GM23338 (cell line): ENCODE measurements at regions not wholly inside any gene's neighbourhood (a gene's known extent, or its start where the extent isn't known, plus 50 kb on each side); places are given as distances from the start of the nearest gene placed in this dataset.

Source experiments
- ATAC-seq: fragments of 200-7000 bp; cut with Tn5 transposase; 3 replicates; pipeline ENCODE4 v1.9.1; 2020
- DNase-seq: peaks from one replicate; pipeline ENCODE4 v3.0.0-alpha.2; 2015; ENCODE audit warnings: low spot score
- H2AFZ ChIP-seq: fragments of 200-600 bp; sonication (generic); 2 replicates; pipeline ENCODE4 v1.8.0; 2016; ENCODE audit warnings: antibody characterized with exemption, mild to moderate bottlenecking, moderate library complexity
- H3F3A ChIP-seq: fragments of 200-600 bp; sonication (generic); replicated peaks from 2 replicates; pipeline ENCODE4 v1.8.0; 2017; ENCODE audit warnings: antibody characterized with exemption, mixed run types, low read depth
- H3K27ac ChIP-seq: fragments of 200-600 bp; sonication (generic); 2 replicates; pipeline ENCODE4 v1.6.1; 2016; ENCODE audit warnings: low read depth
- H3K27me3 ChIP-seq: fragments of 200-600 bp; sonication (generic); 2 replicates; pipeline ENCODE4 v1.8.0; 2016; ENCODE audit warnings: mild to moderate bottlenecking, mixed run types, moderate library complexity; ENCODE audit not compliant: insufficient read depth
- H3K36me3 ChIP-seq: fragments of 200-600 bp; sonication (generic); 2 replicates; pipeline ENCODE4 v1.8.0; 2016; ENCODE audit warnings: mild to moderate bottlenecking; ENCODE audit not compliant: insufficient read depth
- H3K4me1 ChIP-seq: fragments of 200-600 bp; sonication (generic); 2 replicates; pipeline ENCODE4 v1.8.0; 2016; ENCODE audit warnings: mild to moderate bottlenecking, moderate library complexity; ENCODE audit not compliant: insufficient read depth
- H3K4me2 ChIP-seq: fragments of 200-600 bp; sonication (generic); 2 replicates; pipeline ENCODE4 v1.7.1; 2017; ENCODE audit warnings: mixed run types
- H3K4me3 ChIP-seq: fragments of 200-600 bp; sonication (generic); 2 replicates; pipeline ENCODE4 v1.6.1; 2016; ENCODE audit warnings: mixed run types
- H3K79me2 ChIP-seq: fragments of 200-600 bp; sonication (generic); replicated peaks from 2 replicates; pipeline ENCODE4 v1.8.0; 2017; ENCODE audit warnings: mild to moderate bottlenecking; ENCODE audit not compliant: insufficient read depth
- H3K9me2 ChIP-seq: fragments of 200-600 bp; sonication (generic); 2 replicates; pipeline ENCODE4 v1.8.0; 2017; ENCODE audit not compliant: insufficient read depth
- H4K20me1 ChIP-seq: fragments of 200-600 bp; sonication (generic); replicated peaks from 2 replicates; pipeline ENCODE4 v1.8.0; 2017; ENCODE audit warnings: mild to moderate bottlenecking; ENCODE audit not compliant: insufficient read depth
- H3K27ac Mint-ChIP-seq: 2 replicates; pipeline ENCODE4 v1.8.0; 2020; ENCODE audit warnings: inconsistent platforms, mild to moderate bottlenecking, moderate library complexity, mixed read lengths
- H3K27me3 Mint-ChIP-seq: 3 replicates; pipeline ENCODE4 v1.8.0; 2022; ENCODE audit warnings: low read depth, mild to moderate bottlenecking, moderate library complexity, mixed read lengths, inconsistent platforms; ENCODE audit not compliant: insufficient read depth, poor library complexity
- H3K36me3 Mint-ChIP-seq: 3 replicates; pipeline ENCODE4 v1.8.0; 2021; ENCODE audit warnings: low read depth, mild to moderate bottlenecking, inconsistent platforms, moderate library complexity, mixed read lengths
- H3K4me1 Mint-ChIP-seq: 3 replicates; pipeline ENCODE4 v1.8.0; 2020; ENCODE audit warnings: mild to moderate bottlenecking, inconsistent platforms, mixed read lengths
- H3K4me3 Mint-ChIP-seq: 3 replicates; pipeline ENCODE4 v1.8.0; 2021; ENCODE audit warnings: moderate library complexity, mild to moderate bottlenecking, inconsistent platforms, mixed read lengths
- H3K9me3 Mint-ChIP-seq: 3 replicates; pipeline ENCODE4 v1.8.0; 2020; ENCODE audit warnings: moderate library complexity, mild to moderate bottlenecking, inconsistent platforms, mixed read lengths
- CREB1 ChIP-seq: fragments of 250-450 bp; sonication (Bioruptor Pico); IDR thresholded peaks from 2 replicates; pipeline ENCODE4 v1.5.0; 2020; ENCODE audit warnings: low read depth, mild to moderate bottlenecking, moderate library complexity
- CTCF ChIP-seq, 2 experiments: fragments of 200-600 bp in 1 of 2; sonication (generic) in 1 of 2; conservative IDR thresholded peaks; 2 replicates each; pipeline versions ENCODE4 v1.5.1 to v1.6.1; 2016 to 2017; ENCODE audit warnings: antibody characterized with exemption in 2 of 2, low read depth in 2 of 2, mild to moderate bottlenecking in 2 of 2, moderate library complexity in 1 of 2
- EZH2 ChIP-seq: fragments of 200-600 bp; sonication (generic); IDR thresholded peaks from one replicate; pipeline ENCODE4 v1.8.0; 2017; ENCODE audit warnings: antibody characterized with exemption, mild to moderate bottlenecking, low read depth; ENCODE audit not compliant: unreplicated experiment
- EZH2phosphoT487 ChIP-seq: fragments of 200-600 bp; sonication (generic); IDR thresholded peaks from one replicate; pipeline ENCODE4 v1.8.1; 2018; ENCODE audit warnings: antibody characterized with exemption; ENCODE audit not compliant: unreplicated experiment
- JUNB ChIP-seq: IDR thresholded peaks from one replicate; pipeline ENCODE4 v1.6.1; 2016; ENCODE audit warnings: antibody characterized with exemption; ENCODE audit not compliant: unreplicated experiment
- NANOG ChIP-seq: IDR thresholded peaks from 2 replicates; pipeline ENCODE4 v1.6.1; 2016; ENCODE audit warnings: antibody characterized with exemption, borderline replicate concordance
- POLR2AphosphoS5 ChIP-seq: IDR thresholded peaks from 2 replicates; pipeline ENCODE4 v1.6.1; 2016; ENCODE audit warnings: antibody characterized with exemption, low read depth
- STAT1 ChIP-seq: IDR thresholded peaks from one replicate; pipeline ENCODE4 v1.6.1; 2016; ENCODE audit warnings: antibody characterized with exemption; ENCODE audit not compliant: unreplicated experiment
- ZNF114 ChIP-seq: fragments of 250-450 bp; sonication (Bioruptor Pico); IDR thresholded peaks from 2 replicates; pipeline ENCODE4 v1.5.0; 2020; ENCODE audit warnings: mild to moderate bottlenecking, moderate library complexity
- ZNF331 ChIP-seq: fragments of 250-450 bp; sonication (Bioruptor Pico); IDR thresholded peaks from 2 replicates; pipeline ENCODE4 v1.5.0; 2020; ENCODE audit warnings: low read depth, mild to moderate bottlenecking, moderate library complexity
- TF ChIP-seq, protein P1 (sequence below): IDR thresholded peaks from 2 replicates; pipeline ENCODE4 v1.6.1; 2016; ENCODE audit warnings: antibody characterized with exemption
- TF ChIP-seq, protein P2 (sequence below): IDR thresholded peaks from one replicate; pipeline ENCODE4 v1.6.1; 2018; ENCODE audit warnings: antibody characterized with exemption; ENCODE audit not compliant: unreplicated experiment

DNA sequence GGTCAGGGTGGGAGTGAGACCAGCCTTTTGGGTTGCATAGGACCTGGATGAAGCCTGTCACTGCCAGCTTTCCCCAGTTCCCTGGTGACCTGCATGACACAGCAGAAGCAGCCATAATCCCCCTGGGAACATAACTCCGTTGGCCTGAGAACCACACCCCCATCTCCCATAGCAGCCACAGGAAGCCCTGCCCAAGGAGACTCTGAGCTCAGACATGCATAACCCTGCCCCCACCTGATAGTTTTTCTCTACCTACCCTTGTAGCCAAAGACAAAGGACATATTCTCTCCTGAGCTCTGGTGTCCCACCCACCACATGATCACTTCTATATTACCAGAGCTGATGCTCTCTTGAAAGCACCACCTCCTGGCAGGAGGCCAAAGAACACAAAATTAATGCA is 413.5 kb upstream of the HTR2A start:
- Mint-ChIP-seq H3K27me3 (peaks cover 1% of the 10 kb centered on the region), H3K27ac (peak overlapping the region; percentile 42; the same call in 1 of the 2 replicates), H3K9me3 (peaks cover 12% of the 10 kb centered on the region), H3K36me3 (peaks cover 3% of the 10 kb centered on the region; the same call in 1 of the 3 replicates), H3K4me3 (no peak overlapping the region), H3K4me1 (no peaks in the 10 kb centered on the region)
- Histone ChIP-seq H3K79me2 (no peaks in the 10 kb centered on the region), H3K4me2 (no peak overlapping the region), H3K27ac (no peak overlapping the region), H3F3A (no peaks in the 10 kb centered on the region), H2AFZ (peak overlapping the region; percentile 43; the same call in 1 of the 2 replicates), H3K36me3 (no peaks in the 10 kb centered on the region), H3K4me3 (no peak overlapping the region), H3K27me3 (no peaks in the 10 kb centered on the region), H3K9me2 (peaks cover 15% of the 10 kb centered on the region), H4K20me1 (no peaks in the 10 kb centered on the region), H3K4me1 (no peaks in the 10 kb centered on the region)
- ATAC-seq, result no peak
- DNase-seq, result no peak
- no peak for TF ChIP-seq NANOG
- TF ChIP-seq, protein P1, sequence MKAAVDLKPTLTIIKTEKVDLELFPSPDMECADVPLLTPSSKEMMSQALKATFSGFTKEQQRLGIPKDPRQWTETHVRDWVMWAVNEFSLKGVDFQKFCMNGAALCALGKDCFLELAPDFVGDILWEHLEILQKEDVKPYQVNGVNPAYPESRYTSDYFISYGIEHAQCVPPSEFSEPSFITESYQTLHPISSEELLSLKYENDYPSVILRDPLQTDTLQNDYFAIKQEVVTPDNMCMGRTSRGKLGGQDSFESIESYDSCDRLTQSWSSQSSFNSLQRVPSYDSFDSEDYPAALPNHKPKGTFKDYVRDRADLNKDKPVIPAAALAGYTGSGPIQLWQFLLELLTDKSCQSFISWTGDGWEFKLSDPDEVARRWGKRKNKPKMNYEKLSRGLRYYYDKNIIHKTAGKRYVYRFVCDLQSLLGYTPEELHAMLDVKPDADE, result no peak
- TF ChIP-seq ZNF114 (CRISPR knock-in tag), result no peak
- TF ChIP-seq ZNF331, result no peak

DNA sequence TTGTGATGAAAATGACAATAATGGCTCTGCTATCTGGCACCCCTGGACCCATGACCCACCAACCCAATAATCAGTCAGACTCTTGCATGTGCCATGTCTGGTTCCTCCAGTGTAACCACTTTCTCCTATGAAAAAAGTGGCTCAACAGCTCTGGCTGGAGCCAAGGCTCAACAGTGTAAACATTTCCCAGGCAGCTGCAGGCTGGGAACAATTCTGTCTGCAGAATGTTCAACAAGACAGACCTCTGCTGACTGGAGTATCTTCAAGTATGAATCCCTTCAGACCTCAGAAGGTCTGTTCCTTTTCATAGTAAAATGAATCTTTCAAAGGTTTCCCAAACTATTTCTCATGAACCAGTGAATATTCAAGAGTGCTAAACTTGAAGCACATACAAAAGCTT is 410.1 kb upstream of the HTR2A start:
- TF ChIP-seq JUNB (no peak), CREB1 (no peak), EZH2 (no peak), STAT1 (no peak), EZH2phosphoT487 (no peak), CTCF (conservative IDR thresholded peaks at IDR 0.05; ENCODE audit: low read depth in 2 of 2) (no peak), ZNF331 (no peak), POLR2AphosphoS5 (no peak), ZNF114 (CRISPR knock-in tag) (no peak), NANOG (no peak)
- TF ChIP-seq, protein P1, result no peak
- TF ChIP-seq, protein P2, sequence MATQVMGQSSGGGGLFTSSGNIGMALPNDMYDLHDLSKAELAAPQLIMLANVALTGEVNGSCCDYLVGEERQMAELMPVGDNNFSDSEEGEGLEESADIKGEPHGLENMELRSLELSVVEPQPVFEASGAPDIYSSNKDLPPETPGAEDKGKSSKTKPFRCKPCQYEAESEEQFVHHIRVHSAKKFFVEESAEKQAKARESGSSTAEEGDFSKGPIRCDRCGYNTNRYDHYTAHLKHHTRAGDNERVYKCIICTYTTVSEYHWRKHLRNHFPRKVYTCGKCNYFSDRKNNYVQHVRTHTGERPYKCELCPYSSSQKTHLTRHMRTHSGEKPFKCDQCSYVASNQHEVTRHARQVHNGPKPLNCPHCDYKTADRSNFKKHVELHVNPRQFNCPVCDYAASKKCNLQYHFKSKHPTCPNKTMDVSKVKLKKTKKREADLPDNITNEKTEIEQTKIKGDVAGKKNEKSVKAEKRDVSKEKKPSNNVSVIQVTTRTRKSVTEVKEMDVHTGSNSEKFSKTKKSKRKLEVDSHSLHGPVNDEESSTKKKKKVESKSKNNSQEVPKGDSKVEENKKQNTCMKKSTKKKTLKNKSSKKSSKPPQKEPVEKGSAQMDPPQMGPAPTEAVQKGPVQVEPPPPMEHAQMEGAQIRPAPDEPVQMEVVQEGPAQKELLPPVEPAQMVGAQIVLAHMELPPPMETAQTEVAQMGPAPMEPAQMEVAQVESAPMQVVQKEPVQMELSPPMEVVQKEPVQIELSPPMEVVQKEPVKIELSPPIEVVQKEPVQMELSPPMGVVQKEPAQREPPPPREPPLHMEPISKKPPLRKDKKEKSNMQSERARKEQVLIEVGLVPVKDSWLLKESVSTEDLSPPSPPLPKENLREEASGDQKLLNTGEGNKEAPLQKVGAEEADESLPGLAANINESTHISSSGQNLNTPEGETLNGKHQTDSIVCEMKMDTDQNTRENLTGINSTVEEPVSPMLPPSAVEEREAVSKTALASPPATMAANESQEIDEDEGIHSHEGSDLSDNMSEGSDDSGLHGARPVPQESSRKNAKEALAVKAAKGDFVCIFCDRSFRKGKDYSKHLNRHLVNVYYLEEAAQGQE, result no peak
- DNase-seq (no peak), ATAC-seq (no peak)
- no peaks in the 10 kb centered on the region for H3K4me1 ChIP-seq
- no peak overlapping the region for H3K4me3 Mint-ChIP-seq
- no peaks in the 10 kb centered on the region for H3K4me1 Mint-ChIP-seq
- H3K36me3 Mint-ChIP-seq, result peaks cover 3% of the 10 kb centered on the region; the same call in 1 of the 3 replicates
- no peaks in the 10 kb centered on the region for H3F3A ChIP-seq
- no peak overlapping the region for H3K4me2 ChIP-seq
- H3K36me3 ChIP-seq, result no peaks in the 10 kb centered on the region
- no peak overlapping the region for H3K4me3 ChIP-seq
- H3K79me2 ChIP-seq, result no peaks in the 10 kb centered on the region
- H3K27ac ChIP-seq, result no peak overlapping the region
- peaks cover 1% of the 10 kb centered on the region for H3K27me3 Mint-ChIP-seq
- no peak overlapping the region for H3K27ac Mint-ChIP-seq
- H4K20me1 ChIP-seq, result no peaks in the 10 kb centered on the region
- H3K9me3 Mint-ChIP-seq, result peaks cover 12% of the 10 kb centered on the region
- H2AFZ ChIP-seq, result 0 out of 2 replicates have a peak overlapping the region, but pooled peaks have one; percentile 23
- no peaks in the 10 kb centered on the region for H3K27me3 ChIP-seq
- H3K9me2 ChIP-seq, result peaks cover 12% of the 10 kb centered on the region
